Endothelial cell of umbilical vein (primary cell): ENCODE measurements at regions not wholly inside any gene's neighbourhood (a gene's known extent, or its start where the extent isn't known, plus 50 kb on each side); places are given as distances from the start of the nearest gene placed in this dataset.

Experiments
- BruUV-seq: library from RNA; stranded (reverse); fragments of 400-500 nt; replicated peaks from 2 replicates; lab custom pipeline; 2021; lab: Mats Ljungman, UMichigan
- CTCF ChIA-PET: fragments of 300-600, 350-600 bp; sonication (Branson Sonifier 250); formaldehyde crosslinking; loops from one replicate; lab custom pipeline; 2021; ENCODE audit warnings: antibody characterized with exemption, inconsistent platforms; lab: Charles Lee
- POLR2A ChIA-PET: fragments of 300-600, 350-600 bp; sonication (Branson Sonifier 250); formaldehyde crosslinking; loops from one replicate; lab custom pipeline; 2021; ENCODE audit warnings: antibody characterized with exemption, inconsistent platforms; lab: Charles Lee
- DNase-seq: peaks from one replicate; pipeline ENCODE4 v3.0.0-alpha.2; 2011; ENCODE audit warnings: low read depth, low spot score
- FAIRE-seq: peaks from 2 replicates; lab custom pipeline; 2011; peaks lifted over from hg19 to GRCh38; lab: Jason Lieb, UNC
- H2AFZ ChIP-seq: 2 replicates; pipeline ENCODE4 v1.6.0; 2012; ENCODE audit warnings: low read depth, low read length, control low read depth, inconsistent platforms
- H3K27ac ChIP-seq: 2 replicates; pipeline ENCODE4 v1.5.1; 2011; ENCODE audit warnings: low read depth, mild to moderate bottlenecking, control low read depth, low read length, moderate library complexity; ENCODE audit not compliant: insufficient read depth
- H3K27me3 ChIP-seq, 2 experiments: 2 replicates each; pipeline versions ENCODE4 v1.6.0 to v1.6.1; 2011; ENCODE audit warnings: low read length in 2 of 2, mixed read lengths in 1 of 2; ENCODE audit not compliant: control insufficient read depth in 2 of 2, insufficient read depth in 2 of 2
- H3K36me3 ChIP-seq, 2 experiments: 2 replicates in 1 of 2; 3 replicates in 1 of 2; pipeline ENCODE4 v1.5.1; 2011; ENCODE audit warnings: low read length in 2 of 2, mild to moderate bottlenecking in 1 of 2, moderate library complexity in 1 of 2; ENCODE audit not compliant: control insufficient read depth in 2 of 2, insufficient read depth in 2 of 2; ENCODE audit errors: extremely low read depth in 1 of 2
- H3K4me1 ChIP-seq: 3 replicates; pipeline ENCODE4 v1.5.1; 2011; ENCODE audit warnings: mild to moderate bottlenecking, low read length; ENCODE audit not compliant: control insufficient read depth, insufficient read depth; ENCODE audit errors: extremely low read depth
- H3K4me2 ChIP-seq: 2 replicates; pipeline ENCODE4 v1.6.1; 2011; ENCODE audit warnings: low read length, control low read depth, mixed read lengths; ENCODE audit not compliant: insufficient read depth
- H3K4me3 ChIP-seq, 3 experiments: fragments of 200-600 bp in 1 of 3; sonication (generic), shearing (Covaris generic) in 1 of 3; replicated peaks in 1 of 3; 2 replicates each; pipeline ENCODE4 v1.5.1; 2011 to 2016; ENCODE audit warnings: control low read depth in 3 of 3, low read length in 3 of 3, mild to moderate bottlenecking in 2 of 3, inconsistent platforms in 1 of 3, low read depth in 1 of 3, moderate library complexity in 1 of 3; ENCODE audit not compliant: insufficient read depth in 1 of 3
- H3K79me2 ChIP-seq: 2 replicates; pipeline ENCODE4 v1.6.0; 2012; ENCODE audit warnings: low read length, inconsistent platforms; ENCODE audit not compliant: control insufficient read depth, insufficient read depth
- H3K9ac ChIP-seq: replicated peaks from 2 replicates; pipeline ENCODE3; 2011; ENCODE audit warnings: low read length, control low read depth; ENCODE audit not compliant: insufficient read depth; ENCODE audit errors: extremely low read depth
- H3K9me1 ChIP-seq: replicated peaks from 3 replicates; pipeline ENCODE4 v1.6.0; 2011; ENCODE audit warnings: mild to moderate bottlenecking, low read length; ENCODE audit not compliant: control insufficient read depth, insufficient read depth; ENCODE audit errors: extremely low read depth
- H3K9me3 ChIP-seq: replicated peaks from 2 replicates; pipeline ENCODE4 v1.5.1; 2012; ENCODE audit warnings: low read length, inconsistent platforms; ENCODE audit not compliant: control insufficient read depth, insufficient read depth
- H4K20me1 ChIP-seq: replicated peaks from 2 replicates; pipeline ENCODE3; 2011; ENCODE audit warnings: mild to moderate bottlenecking, low read length; ENCODE audit not compliant: control insufficient read depth, insufficient read depth; ENCODE audit errors: extremely low read depth
- CTCF ChIP-seq, 2 donors: IDR thresholded peaks; 1 replicate in 1 of 2; 2 replicates in 1 of 2; pipeline ENCODE4 v1.5.1; 2011; ENCODE audit warnings: low read length in 2 of 2, mild to moderate bottlenecking in 2 of 2, moderate library complexity in 2 of 2, control low read depth in 1 of 2, inconsistent platforms in 1 of 2, low read depth in 1 of 2; ENCODE audit not compliant: insufficient read depth in 1 of 2; ENCODE audit errors: extremely low read depth in 1 of 2
- EZH2 ChIP-seq: IDR thresholded peaks from 2 replicates; pipeline ENCODE4 v1.6.1; 2012; ENCODE audit warnings: borderline replicate concordance, low read depth, mild to moderate bottlenecking, moderate library complexity, low read length, inconsistent platforms; ENCODE audit not compliant: severe bottlenecking
- FOS ChIP-seq: IDR thresholded peaks from 2 replicates; pipeline ENCODE4 v1.6.1; 2011; ENCODE audit warnings: mild to moderate bottlenecking, low read length, moderate library complexity, borderline replicate concordance; ENCODE audit not compliant: insufficient read depth
- GATA2 ChIP-seq: IDR thresholded peaks from 2 replicates; pipeline ENCODE4 v1.7.0; 2011; ENCODE audit warnings: low read depth, mild to moderate bottlenecking, moderate library complexity, mixed read lengths, low read length; ENCODE audit not compliant: insufficient read length, insufficient read depth
- JUN ChIP-seq: IDR thresholded peaks from 2 replicates; pipeline ENCODE4 v1.6.1; 2011; ENCODE audit warnings: borderline replicate concordance, low read depth; ENCODE audit not compliant: insufficient read length, insufficient read depth
- MAX ChIP-seq: IDR thresholded peaks from 2 replicates; pipeline ENCODE4 v1.6.1; 2011; ENCODE audit not compliant: insufficient read depth, insufficient read length
- MYC ChIP-seq: IDR thresholded peaks from one replicate; pipeline ENCODE4 v1.6.1; 2011; ENCODE audit warnings: mild to moderate bottlenecking, low read depth, low read length
- POLR2A ChIP-seq: IDR thresholded peaks from 2 replicates; pipeline ENCODE4 v1.6.1; 2012; ENCODE audit warnings: low read depth, mild to moderate bottlenecking, control low read depth, low read length
- POLR2AphosphoS5 ChIP-seq: IDR thresholded peaks from 2 replicates; pipeline ENCODE4 v1.6.1; 2012; ENCODE audit warnings: low read depth, mild to moderate bottlenecking, control low read depth, low read length, moderate library complexity; ENCODE audit not compliant: insufficient read depth
- dilution Hi-C: fragments of 300-500 bp; cut with MboI; formaldehyde crosslinking; loops from one replicate; pipeline ENCODE4 v1.15.0; 2019; ENCODE audit warnings: low sequenced_read_pairs; ENCODE audit not compliant: extremely low pct_ligation_motif_present
- intact Hi-C: fragments of 100-400 bp; cut with micrococcal nuclease; formaldehyde crosslinking; loops from one replicate; pipeline ENCODE4 v1.10.0; 2022

GRCh38 chr4:124155239-124155638, 557.3 kb downstream of the ANKRD50 start:
- H3K4me1 ChIP-seq, result no peaks in the 10 kb centered on the region
- no peaks in the 10 kb centered on the region for H3K36me3 ChIP-seq
- POLR2A ChIA-PET, result no interaction called here
- H3K4me3 ChIP-seq, result no peak overlapping the region
- no peak overlapping the region for H3K9ac ChIP-seq
- H3K9me3 ChIP-seq, result no peaks in the 10 kb centered on the region
- no peak overlapping the region for H3K27ac ChIP-seq
- BruUV-seq, result no TSS peak
- H3K27me3 ChIP-seq, result no peaks in the 10 kb centered on the region
- no peak overlapping the region for H3K4me2 ChIP-seq
- CTCF ChIA-PET, result no interaction called here
- H2AFZ ChIP-seq, result no peak overlapping the region
- no peaks in the 10 kb centered on the region for H3K79me2 ChIP-seq
- intact Hi-C loops, result no loop called here
- FAIRE-seq (no peak), DNase-seq (no peak)
- TF ChIP-seq FOS, result no peak
- TF ChIP-seq POLR2A, result no peak
- no peak for TF ChIP-seq GATA2
- TF ChIP-seq POLR2AphosphoS5, result no peak
- TF ChIP-seq JUN, result no peak
- TF ChIP-seq MYC, result no peak
- TF ChIP-seq MAX, result no peak
- TF ChIP-seq EZH2, result no peak
- TF ChIP-seq CTCF (IDR thresholded peaks at IDR 0.05; ENCODE audit: extremely low read depth in 1 of 2, insufficient read depth in 1 of 2, low read depth in 1 of 2, low read length in 2 of 2), result no peak
- H3K9me1 ChIP-seq, result no peaks in the 10 kb centered on the region
- H4K20me1 ChIP-seq, result no peaks in the 10 kb centered on the region
- dilution Hi-C loops, result no loop called here
